Body of pancreas (tissue), 4 donors: ENCODE measurements at regions not wholly inside any gene's neighbourhood (a gene's known extent, or its start where the extent isn't known, plus 50 kb on each side); places are given as distances from the start of the nearest gene placed in this dataset.

Experiments
- POLR2A ChIP-seq, 3 donors: fragments of 450-650 bp; IDR thresholded peaks; one replicate each; pipeline ENCODE4 v1.6.1; 2016; ENCODE audit warnings: antibody characterized with exemption in 3 of 3, mild to moderate bottlenecking in 2 of 3
- TF ChIP-seq, protein P1 (sequence below), 7 experiments: fragments of 450-650 bp in 4 of 7; fragments of 200-600 bp in 3 of 7; sonication (generic) in 3 of 7; IDR thresholded peaks; one replicate each; pipeline ENCODE4 v1.5.1; 2016 to 2019; ENCODE audit warnings: antibody characterized with exemption in 7 of 7

- TF ChIP-seq, protein P1, sequence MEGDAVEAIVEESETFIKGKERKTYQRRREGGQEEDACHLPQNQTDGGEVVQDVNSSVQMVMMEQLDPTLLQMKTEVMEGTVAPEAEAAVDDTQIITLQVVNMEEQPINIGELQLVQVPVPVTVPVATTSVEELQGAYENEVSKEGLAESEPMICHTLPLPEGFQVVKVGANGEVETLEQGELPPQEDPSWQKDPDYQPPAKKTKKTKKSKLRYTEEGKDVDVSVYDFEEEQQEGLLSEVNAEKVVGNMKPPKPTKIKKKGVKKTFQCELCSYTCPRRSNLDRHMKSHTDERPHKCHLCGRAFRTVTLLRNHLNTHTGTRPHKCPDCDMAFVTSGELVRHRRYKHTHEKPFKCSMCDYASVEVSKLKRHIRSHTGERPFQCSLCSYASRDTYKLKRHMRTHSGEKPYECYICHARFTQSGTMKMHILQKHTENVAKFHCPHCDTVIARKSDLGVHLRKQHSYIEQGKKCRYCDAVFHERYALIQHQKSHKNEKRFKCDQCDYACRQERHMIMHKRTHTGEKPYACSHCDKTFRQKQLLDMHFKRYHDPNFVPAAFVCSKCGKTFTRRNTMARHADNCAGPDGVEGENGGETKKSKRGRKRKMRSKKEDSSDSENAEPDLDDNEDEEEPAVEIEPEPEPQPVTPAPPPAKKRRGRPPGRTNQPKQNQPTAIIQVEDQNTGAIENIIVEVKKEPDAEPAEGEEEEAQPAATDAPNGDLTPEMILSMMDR (IDR thresholded peaks at IDR 0.05), result no peak
- TF ChIP-seq POLR2A (IDR thresholded peaks at IDR 0.05), result no peak
These were observed 152.9 kb upstream of the RTL1 start for GRCh38 chr14:101056446-101056845.
